Fibroblast of upper back skin (primary cell): ENCODE measurements at regions not wholly inside any gene's neighbourhood (a gene's known extent, or its start where the extent isn't known, plus 50 kb on each side); places are given as distances from the start of the nearest gene placed in this dataset.
"Not testable (repeated sequence)": the region's sequence is repeated elsewhere in the genome, so short reads cannot be mapped to it uniquely, and the experiment has no call there.

Source experiments
- DNase-seq: peaks from one replicate; pipeline ENCODE4 v3.0.0-alpha.2; 2013

DNA sequence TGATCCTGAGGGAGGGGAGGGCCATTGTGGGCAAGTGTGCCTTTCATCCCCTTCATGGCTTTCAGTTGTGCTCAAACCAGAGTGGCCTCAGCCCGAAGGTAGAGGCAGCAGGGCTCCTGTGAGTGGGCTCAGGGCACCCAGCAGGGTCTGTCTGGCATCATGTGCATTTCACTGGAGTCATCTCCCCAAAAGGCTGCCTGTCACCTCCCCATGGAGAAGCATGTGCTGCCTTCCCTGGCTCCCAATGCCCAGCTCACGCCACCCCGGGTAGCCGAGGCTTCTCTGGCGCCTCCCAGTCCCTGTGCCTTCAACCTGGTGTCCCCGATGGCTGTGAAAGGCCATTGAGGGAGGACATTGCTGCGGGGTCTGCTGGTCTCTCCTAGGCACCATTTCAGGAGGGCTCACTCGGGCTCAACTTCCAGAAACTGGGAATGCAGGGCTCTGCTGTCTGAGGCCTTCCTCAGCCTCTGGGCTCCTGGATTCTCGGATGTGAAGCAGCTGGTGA, 213.9 kb downstream of the BANP start:
- not testable (repeated sequence) for DNase-seq

DNA sequence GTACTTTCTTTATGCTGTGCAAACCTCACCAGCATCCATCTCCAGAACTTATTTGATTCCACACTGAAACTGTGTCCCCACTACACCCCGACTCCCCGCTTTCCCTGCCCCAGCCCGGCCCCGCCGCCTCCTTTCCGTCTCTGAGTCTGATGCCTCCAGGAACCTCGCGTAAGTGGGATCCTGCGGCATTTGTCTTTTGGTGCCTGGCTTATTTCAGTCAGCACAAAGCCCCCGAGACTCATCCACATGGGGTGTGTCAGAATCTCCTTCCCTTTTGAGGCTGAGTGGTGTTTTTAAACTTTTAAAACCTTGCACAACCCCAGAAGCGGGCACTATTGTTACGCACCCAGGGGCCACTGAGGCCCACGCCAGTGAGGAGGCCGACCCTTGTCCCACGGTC, 214.4 kb downstream of the BANP start:
- DNase-seq: not testable (repeated sequence)

- DNase-seq: not testable (repeated sequence)
Measured at GRCh38 chr16:88166209-88166773, 215.1 kb downstream of the BANP start.

GRCh38 chr16:88167798-88168556, 214.8 kb upstream of the ZNF469 start:
- DNase-seq: not testable (repeated sequence)

- not testable (repeated sequence) for DNase-seq
Measured at GRCh38 chr16:88168557-88168949, 214.2 kb upstream of the ZNF469 start.

DNA sequence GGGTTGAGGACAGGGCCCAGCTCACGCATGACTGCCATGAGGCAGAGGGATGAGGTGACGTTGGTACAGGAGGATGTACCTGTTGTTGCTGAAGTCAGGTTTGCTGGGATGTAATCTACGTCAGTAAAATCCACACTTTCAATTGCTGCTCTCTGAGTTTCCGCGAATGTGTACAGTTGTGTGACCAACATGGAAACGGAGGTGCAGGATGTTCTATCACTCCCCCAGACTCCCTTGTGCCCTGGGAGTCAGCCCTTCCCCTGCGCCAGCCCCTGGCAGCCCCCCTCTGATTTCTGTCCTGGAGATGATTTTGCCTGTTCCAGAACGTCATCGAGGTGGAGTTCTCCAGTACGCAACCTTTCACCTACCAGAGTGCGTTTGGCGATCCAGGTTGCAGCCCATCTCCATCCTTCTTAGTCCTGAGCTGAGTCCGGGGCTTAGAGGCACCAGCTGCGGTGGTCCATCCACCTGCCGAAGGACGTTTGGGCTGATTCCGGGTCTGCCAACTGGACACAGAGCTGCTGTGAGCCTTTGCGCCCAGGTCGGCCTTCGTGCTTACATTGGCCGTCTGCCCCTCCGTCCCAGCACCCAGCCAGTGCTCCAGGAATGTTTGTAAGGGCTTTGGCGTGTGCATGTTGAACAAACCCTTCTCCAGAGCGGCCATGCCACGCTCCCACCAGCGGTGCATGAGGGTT, 213.5 kb upstream of the ZNF469 start:
- DNase-seq: not testable (repeated sequence)

GRCh38 chr16:88169831-88170165, 213.0 kb upstream of the ZNF469 start:
- DNase-seq: not testable (repeated sequence)

- no peak for DNase-seq
Measured at GRCh38 chr16:88170528-88170991, 212.2 kb upstream of the ZNF469 start.

GRCh38 chr16:88171126-88171525, 211.6 kb upstream of the ZNF469 start:
- DNase-seq: not testable (repeated sequence)

DNA sequence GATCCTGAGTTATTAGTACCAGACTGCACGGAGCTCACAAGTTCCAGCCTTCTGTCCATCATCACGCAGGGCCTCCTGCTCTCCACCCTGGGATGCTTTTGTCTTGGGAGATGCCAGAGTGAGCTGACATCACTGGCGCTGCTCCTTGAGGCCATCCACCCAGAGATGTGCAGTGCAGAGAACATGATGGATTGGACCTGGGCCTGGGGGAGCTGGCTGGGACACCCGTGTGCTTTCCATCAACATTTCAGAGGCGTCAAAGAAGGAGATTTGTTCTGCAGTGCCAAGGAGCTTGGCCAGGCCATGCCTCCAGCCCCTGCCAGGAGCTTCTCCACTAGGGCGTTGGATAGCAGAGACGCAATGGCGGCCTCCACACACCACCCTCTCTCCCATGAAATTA, 206.6 kb upstream of the ZNF469 start:
- not testable (repeated sequence) for DNase-seq

DNA sequence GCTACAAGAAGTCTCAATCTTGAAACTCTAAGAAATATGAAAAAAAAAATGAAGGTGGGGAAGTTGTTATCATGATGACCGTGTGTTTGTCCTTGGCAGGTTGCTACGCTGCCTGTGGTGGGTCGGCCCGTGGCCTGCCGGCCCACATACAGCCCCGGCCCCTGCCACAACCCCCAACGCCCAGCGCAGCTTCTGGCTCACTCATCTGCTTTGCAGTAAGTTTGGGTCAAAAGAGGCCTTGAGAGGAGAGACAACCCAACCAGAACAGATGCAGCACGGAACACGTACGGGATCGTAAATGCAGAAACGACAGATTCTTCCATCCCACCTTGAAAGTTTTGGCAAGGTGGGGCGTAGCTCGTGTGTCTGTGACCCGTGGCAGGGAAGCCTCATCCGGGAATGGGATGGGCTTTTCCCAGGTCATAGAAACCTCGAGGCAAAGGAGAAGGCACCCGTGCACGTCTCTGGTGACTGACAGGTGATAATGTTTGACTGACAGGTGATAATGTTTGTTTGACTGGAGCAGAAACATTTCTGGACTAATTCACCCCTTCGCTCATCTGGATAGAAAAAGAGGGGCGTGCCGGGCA, 206.1 kb upstream of the ZNF469 start:
- not testable (repeated sequence) for DNase-seq

GRCh38 chr16:88178251-88178650, 204.5 kb upstream of the ZNF469 start:
- not testable (repeated sequence) for DNase-seq

DNA sequence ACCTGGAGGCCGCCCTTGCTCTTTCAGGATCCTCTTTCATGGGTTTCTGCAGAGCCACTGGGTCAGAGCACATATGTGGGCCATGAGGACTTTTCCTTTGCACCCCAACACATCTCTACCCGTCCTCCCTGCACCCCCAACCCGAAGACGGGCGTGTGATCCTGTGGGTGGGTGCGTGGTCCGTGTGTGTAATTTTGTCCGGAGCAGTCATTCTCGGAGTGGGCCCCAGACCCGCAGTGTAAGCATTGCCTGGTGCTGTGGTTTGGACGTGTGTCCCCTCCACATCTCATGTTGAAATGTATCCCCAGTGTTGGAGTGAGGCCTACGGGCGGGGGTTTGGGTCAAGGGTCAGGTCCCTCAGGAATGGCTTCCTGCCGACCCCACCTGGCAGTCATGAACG, 203.9 kb upstream of the ZNF469 start:
- not testable (repeated sequence) for DNase-seq

- peak; percentile 55 for DNase-seq
Measured at GRCh38 chr16:88182967-88183881, 199.5 kb upstream of the ZNF469 start.

- DNase-seq: not testable (repeated sequence)
Measured at GRCh38 chr16:88184053-88184452, 198.7 kb upstream of the ZNF469 start.

- not testable (repeated sequence) for DNase-seq
Measured at GRCh38 chr16:88184566-88185355, 198.0 kb upstream of the ZNF469 start.

DNA sequence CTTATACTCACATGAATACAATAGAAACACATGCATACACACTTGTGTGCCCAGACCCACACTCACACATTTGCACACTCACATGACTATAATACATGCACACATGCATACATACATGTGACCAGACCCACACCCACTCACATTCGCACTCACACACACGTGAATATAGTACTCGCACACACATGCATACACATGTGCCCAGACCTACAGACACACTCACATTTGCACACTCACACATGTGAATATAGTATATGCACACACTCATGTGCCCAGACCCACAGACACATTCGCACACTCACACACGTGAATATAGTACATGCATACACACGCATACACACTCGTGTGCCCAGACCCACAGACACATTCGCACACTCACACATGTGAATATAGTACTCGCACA, 197.4 kb upstream of the ZNF469 start:
- DNase-seq: not testable (repeated sequence)

GRCh38 chr16:88185976-88186888, 196.5 kb upstream of the ZNF469 start:
- peak; percentile 93 for DNase-seq

GRCh38 chr16:88186889-88187870, 195.6 kb upstream of the ZNF469 start:
- peak; percentile 81 for DNase-seq
